Right kidney (tissue), 1 donor: ENCODE measurements at regions not wholly inside any gene's neighbourhood (a gene's known extent, or its start where the extent isn't known, plus 50 kb on each side); places are given as distances from the start of the nearest gene placed in this dataset.
A peak's percentile ranks its signal among the peaks of the same experiment; 100 is the strongest.

Experiments
- DNase-seq: peaks from one replicate; pipeline ENCODE4 v3.0.0-alpha.2; 2016

DNA sequence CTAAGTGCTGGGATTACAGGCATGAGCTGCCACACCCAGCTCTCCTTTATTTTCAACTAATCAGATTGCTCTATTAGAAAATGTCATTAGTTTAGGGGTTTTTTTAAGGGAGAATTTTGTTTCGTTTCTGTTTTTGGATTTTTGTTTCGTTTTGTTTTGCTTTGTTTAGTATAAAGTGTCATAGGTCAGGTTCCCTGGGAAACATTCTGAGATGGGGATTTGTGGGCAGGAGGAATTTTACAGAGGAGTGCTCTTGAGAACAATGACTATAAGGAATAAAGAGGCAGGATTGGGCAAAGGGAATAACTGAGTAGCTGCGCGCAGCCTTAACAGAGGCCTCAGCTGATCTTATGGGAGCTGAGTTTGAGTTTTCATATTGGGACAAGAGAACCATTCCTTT lies 86.8 kb upstream of the NR2F2 start:
- no peak for DNase-seq

GRCh38 chr15:96245252-96245651 lies 85.2 kb upstream of the NR2F2 start:
- no peak for DNase-seq

DNA sequence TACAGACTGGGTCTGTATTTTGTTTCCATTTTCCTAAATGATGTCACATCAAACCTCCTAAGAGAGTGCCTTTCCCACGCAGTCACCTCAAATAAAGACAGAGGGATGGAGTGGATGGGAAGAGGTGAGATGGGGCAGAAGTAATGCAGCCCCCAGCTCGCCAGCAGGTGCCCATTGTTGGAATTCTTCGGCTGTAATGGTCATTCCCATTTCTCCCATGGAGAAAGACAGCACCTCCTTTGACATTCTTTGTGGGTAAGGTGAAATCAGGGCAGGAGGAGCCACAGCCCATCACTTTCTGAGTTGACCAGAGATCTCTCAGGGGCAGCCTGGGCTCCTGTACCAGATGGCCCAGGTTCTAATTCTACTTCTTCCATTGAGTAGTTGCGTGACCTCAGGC lies 84.4 kb upstream of the NR2F2 start:
- no peak for DNase-seq

GRCh38 chr15:96247621-96248305 lies 82.7 kb upstream of the NR2F2 start:
- no peak for DNase-seq

DNA sequence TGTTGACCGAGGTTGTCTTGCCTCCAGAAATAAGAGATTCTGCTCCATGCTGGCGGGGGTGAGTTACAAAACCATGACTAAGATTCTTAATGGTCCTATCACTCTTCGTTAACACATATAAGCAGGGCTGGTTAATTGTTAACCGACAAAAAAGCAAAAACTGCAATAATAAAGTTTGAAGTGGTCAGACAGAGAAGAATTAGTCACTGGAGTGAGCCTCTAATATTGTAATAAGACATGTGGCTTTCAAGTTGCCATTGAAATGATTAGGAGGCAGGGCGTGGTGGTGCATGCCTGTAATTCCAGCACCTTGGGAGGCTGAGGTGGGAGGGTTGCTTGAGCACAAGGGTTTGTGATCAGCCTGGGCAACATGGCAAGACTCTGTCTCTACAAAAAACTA lies 78.4 kb upstream of the NR2F2 start:
- no peak for DNase-seq

DNA sequence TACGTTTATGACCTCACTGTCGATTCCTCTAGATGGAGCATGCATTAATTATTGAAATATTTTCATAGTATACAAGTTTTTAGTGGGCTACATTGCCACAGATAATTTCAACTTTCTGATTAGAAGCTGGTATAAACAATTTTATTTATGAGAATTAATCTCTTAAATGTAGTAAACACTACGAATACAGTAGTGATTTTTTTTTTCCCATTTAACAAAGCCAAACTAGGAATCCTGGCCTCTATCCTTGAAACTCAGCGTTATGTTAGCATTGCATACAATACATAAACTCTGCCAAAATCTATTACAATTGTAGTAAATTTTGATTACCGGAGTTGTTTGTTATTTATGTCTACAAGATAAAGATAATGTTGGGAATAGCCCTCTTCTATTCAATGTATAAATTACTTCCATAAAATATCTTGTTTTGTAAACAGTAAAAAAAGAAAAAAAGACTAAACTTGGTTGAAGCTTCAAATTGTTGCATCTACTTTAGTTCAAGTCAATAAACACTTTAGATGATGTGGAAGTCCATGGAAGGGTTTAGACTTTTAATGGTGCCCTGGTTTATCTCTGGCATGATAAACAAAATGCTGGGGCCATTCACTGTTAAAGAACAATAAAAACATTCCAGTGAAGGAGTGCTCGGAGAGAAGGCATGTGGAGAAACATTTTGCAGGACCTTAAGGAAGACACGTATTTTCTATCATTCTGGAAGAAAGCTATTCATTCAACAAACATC lies 77.3 kb upstream of the NR2F2 start:
- DNase-seq = no peak

DNA sequence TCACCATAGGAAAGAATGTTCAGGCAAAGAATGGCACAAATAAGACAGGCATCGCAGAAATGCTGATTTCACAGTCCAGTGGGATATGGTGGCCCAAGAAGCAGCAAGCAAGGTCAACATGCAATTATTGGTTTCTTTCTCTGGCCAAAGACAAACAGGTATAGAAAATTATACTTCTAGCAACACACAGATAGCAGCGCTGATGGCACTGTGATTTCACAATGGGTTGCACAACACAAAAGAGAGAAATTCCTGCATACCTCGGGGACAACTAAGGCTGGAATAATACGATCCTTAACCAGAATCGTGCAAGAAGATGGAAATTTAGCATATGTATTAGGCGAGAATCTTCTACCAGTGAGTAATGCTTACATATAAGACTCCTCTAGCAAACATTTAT lies 76.3 kb upstream of the NR2F2 start:
- no peak for DNase-seq

- DNase-seq = no peak
These were observed 74.9 kb upstream of the NR2F2 start for GRCh38 chr15:96255599-96255998.

DNA sequence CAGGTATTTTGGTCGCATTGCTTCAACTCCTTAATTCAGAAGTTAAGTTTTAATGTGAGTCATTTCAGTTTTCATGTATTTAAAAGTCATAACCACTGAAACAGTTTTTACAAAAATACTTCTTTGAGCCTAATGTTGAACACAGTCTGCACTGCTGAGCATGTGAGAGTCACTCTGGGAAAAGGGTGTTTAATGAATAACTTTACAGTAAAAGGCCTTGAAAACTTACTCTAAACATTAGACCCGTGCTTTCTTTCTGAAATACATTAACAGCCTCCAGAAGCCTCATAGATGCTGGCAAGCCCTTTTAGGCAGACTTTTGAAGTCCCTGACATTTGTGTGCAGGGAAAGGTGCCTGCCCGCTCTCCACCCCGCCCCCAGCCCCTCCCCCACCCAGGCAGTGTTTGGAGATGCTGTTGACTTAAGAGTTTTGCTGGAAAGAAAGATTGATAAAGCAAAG lies 68.9 kb upstream of the NR2F2 start:
- DNase-seq = no peak

DNA sequence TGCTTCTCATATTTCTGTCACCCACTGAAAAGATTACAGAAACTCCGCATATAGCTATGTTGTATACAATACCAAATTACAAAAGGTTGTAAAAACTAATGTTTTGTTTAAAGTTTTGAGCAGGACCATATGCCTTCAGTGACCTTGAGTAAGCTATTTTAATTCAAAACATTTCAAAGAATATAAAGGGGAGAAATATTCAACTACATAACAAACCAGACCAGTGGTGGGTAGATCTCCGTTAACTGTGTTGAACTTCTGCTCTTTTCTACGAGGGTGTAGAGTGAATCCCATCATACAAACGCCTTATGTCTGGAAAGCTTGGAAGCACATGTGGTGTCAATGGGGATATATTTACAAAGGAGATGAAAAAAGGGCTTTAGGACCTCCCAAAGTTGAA lies 68.4 kb upstream of the NR2F2 start:
- DNase-seq = no peak

DNA sequence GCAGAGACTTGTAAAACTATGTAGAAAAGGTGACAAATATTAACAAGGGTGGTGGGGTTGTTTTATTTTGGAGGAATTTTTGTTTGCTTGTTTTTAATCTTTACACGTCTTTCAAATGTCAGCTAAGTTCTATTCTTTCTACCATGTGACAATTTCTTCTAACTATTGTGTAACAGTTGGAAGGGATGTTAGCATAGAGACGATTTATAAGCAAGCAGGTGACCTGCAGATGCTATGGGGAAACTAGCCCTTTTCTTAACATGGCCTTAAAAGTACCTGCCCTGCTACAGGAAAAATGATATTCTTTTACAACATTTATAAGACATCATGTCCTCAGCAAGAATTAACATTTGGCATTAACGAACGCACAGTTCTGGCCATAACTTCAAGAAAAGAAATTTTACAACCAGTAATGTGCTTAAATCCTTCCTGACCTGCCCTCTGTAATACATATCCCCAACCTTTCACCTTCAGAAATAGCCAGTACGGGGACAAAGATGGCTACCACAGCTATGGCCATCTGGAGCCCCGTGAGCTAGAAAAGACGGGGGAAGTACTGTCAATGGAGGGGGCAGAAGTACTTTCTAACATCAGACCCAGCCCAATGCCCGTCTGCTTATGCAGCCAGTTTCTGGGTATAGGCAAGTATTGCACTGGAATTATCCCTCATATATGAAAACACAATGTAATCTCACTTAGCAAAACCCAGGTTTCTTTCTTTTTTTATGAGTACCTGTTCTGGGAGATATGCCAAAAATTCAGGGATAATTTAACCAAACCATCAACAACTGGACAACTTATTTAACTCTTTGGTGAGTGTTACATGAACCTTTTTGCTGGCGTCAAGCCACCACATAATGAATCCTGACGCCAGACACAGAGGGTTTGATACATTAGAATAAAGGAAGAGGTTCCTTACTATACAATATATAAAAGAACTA lies 67.7 kb upstream of the NR2F2 start:
- DNase-seq = no peak

DNA sequence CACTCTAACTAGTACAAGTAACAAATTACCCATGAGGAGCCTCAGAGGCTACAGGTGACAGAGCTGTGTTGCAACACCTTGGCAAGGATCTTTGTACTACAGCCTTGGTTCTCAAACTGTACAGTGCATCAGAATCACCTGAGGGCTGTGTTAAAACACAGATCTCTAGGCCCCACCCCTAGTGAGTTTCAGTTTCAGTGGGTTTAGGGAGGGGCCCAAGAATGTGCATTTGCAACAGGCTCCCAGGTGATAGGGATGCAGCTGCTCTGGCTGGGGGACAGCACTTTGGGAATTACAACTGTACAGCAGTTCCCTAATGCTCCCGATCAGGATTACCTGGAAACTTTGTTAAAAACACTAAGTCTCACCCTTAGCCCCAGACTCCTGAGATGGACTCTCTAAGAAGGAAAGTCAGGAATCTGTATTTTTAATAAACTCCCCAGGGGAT lies 66.1 kb upstream of the NR2F2 start:
- no peak for DNase-seq

- DNase-seq = peak; percentile 23
These were observed 65.5 kb upstream of the NR2F2 start for GRCh38 chr15:96264801-96265515.

- DNase-seq = no peak
These were observed 64.0 kb upstream of the NR2F2 start for GRCh38 chr15:96266456-96266855.

GRCh38 chr15:96267463-96267862 lies 63.0 kb upstream of the NR2F2 start:
- no peak for DNase-seq

GRCh38 chr15:96268442-96269204 lies 61.9 kb upstream of the NR2F2 start:
- DNase-seq = peak; percentile 11

DNA sequence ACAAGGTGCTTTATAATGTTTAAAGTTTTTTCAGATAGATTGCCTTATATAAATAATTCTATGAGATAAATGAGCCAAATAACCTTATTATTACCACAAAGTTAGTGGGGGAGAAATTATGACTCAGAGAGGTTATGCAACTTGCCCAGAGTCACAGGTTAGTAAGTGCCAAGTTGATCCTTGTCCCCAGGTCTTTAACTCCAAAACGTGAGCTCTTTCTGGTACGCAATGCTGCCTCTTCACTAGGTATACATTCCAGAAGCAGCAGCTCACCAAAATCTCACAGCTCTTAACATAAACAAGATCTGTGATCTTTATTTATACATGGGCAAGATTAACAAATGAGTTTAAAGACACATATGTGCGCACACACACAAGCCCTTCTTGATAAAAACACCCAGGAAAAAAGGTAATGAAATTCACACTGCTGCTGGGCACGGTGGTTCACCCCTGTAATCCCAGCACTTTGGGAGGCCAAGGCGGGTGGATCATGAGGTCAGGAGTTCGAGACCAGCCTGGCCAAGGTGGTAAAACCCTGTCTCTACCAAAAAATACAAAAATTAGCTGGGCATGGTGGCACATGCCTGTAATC lies 59.8 kb upstream of the NR2F2 start:
- DNase-seq = no peak

DNA sequence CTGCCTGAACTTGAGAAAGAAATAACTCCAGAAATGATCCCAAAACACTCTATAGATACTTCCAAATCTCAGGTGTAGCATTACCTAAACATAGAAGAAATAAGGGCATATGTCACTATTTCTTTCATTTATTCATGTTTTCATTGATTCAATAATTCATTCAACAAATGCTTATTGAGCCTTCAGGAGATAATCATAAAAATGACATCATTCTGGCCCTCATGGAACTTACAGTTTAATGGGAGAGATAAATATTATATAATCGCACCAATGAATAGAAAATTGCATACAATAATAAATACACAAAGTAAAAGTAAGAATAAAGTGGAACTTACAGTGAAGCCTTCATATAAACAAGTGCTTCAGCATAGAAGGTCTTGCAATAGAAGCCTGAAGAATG lies 58.1 kb upstream of the NR2F2 start:
- DNase-seq = no peak

GRCh38 chr15:96273317-96274086 lies 57.0 kb upstream of the NR2F2 start:
- no peak for DNase-seq

GRCh38 chr15:96274087-96274440 lies 56.4 kb upstream of the NR2F2 start:
- no peak for DNase-seq
